Kidney epithelial cell (primary cell): ENCODE measurements at regions not wholly inside any gene's neighbourhood (a gene's known extent, or its start where the extent isn't known, plus 50 kb on each side); places are given as distances from the start of the nearest gene placed in this dataset.
"Not testable (repeated sequence)": the region's sequence is repeated elsewhere in the genome, so short reads cannot be mapped to it uniquely, and the experiment has no call there.

Experiments
- DNase-seq: peaks from one replicate; pipeline ENCODE4 v3.0.0-alpha.2; 2010; ENCODE audit warnings: low read depth
- H3K27me3 ChIP-seq: 2 replicates; pipeline ENCODE4 v1.6.0; 2011; ENCODE audit warnings: low read length; ENCODE audit not compliant: control insufficient read depth, insufficient read depth
- H3K36me3 ChIP-seq: 2 replicates; pipeline ENCODE4 v1.5.1; 2011; ENCODE audit warnings: low read length; ENCODE audit not compliant: control insufficient read depth, insufficient read depth
- H3K4me3 ChIP-seq: 2 replicates; pipeline ENCODE4 v1.5.1; 2011; ENCODE audit warnings: low read depth, mild to moderate bottlenecking, control low read depth, low read length
- CTCF ChIP-seq: IDR thresholded peaks from 2 replicates; pipeline ENCODE4 v1.5.1; 2011; ENCODE audit warnings: mild to moderate bottlenecking, moderate library complexity, low read length, control low read depth, inconsistent platforms; ENCODE audit not compliant: insufficient read depth, poor library complexity, severe bottlenecking

- no peak for TF ChIP-seq CTCF
These were observed 51.9 kb upstream of the PTPRJ start for GRCh38 chr11:47928426-47928825.

GRCh38 chr11:47924184-47924691 is 56.1 kb upstream of the PTPRJ start:
- no peaks in the 10 kb centered on the region for H3K27me3 ChIP-seq
- peak; percentile 61 for DNase-seq
- no peak for TF ChIP-seq CTCF
- H3K36me3 ChIP-seq = no peaks in the 10 kb centered on the region
- no peak overlapping the region for H3K4me3 ChIP-seq

More at GRCh38 chr11:47928426-47928825, 51.9 kb upstream of the PTPRJ start:
- DNase-seq = no peak
- no peak overlapping the region for H3K4me3 ChIP-seq
- H3K36me3 ChIP-seq = no peaks in the 10 kb centered on the region
- H3K27me3 ChIP-seq = no peaks in the 10 kb centered on the region

GRCh38 chr11:47923667-47924066 is 56.7 kb upstream of the PTPRJ start:
- no peak for TF ChIP-seq CTCF
- no peaks in the 10 kb centered on the region for H3K36me3 ChIP-seq
- no peak overlapping the region for H3K4me3 ChIP-seq
- H3K27me3 ChIP-seq = no peaks in the 10 kb centered on the region
- no peak for DNase-seq

GRCh38 chr11:47921080-47921555 is 59.2 kb upstream of the PTPRJ start:
- not testable (repeated sequence) for H3K4me3 ChIP-seq, H3K36me3 ChIP-seq, DNase-seq, H3K27me3 ChIP-seq

GRCh38 chr11:47918882-47919495 is 61.4 kb upstream of the PTPRJ start:
- TF ChIP-seq CTCF = no peak
- Histone ChIP-seq H3K4me3 (no peak overlapping the region), H3K36me3 (no peaks in the 10 kb centered on the region), H3K27me3 (no peaks in the 10 kb centered on the region)
- no peak for DNase-seq

GRCh38 chr11:47918370-47918690 is 62.0 kb upstream of the PTPRJ start:
- Histone ChIP-seq H3K4me3 (no peak overlapping the region), H3K36me3 (no peaks in the 10 kb centered on the region), H3K27me3 (no peaks in the 10 kb centered on the region)
- no peak for DNase-seq
- TF ChIP-seq CTCF = no peak
